Ovary (tissue), 7 donors: ENCODE measurements at regions not wholly inside any gene's neighbourhood (a gene's known extent, or its start where the extent isn't known, plus 50 kb on each side); places are given as distances from the start of the nearest gene placed in this dataset.

Experiments
- DNase-seq, 5 donors: peaks; one replicate each; pipeline ENCODE4 v3.0.0-alpha.2; 2019 to 2020
- H3K27ac ChIP-seq, 2 donors: fragments of 200-600 bp; one replicate each; pipeline versions ENCODE4 v1.5.1 to v1.8.0; 2019 to 2022
- H3K27me3 ChIP-seq: fragments of 200-600 bp; one replicate; pipeline ENCODE4 v1.8.0; 2022
- H3K36me3 ChIP-seq: fragments of 200-600 bp; sonication (generic); one replicate; pipeline ENCODE4 v1.5.1; 2019
- H3K4me1 ChIP-seq: one replicate; pipeline ENCODE4 v1.8.1; 2013; ENCODE audit warnings: mild to moderate bottlenecking, moderate library complexity; ENCODE audit not compliant: insufficient read depth
- H3K4me3 ChIP-seq: fragments of 200-600 bp; sonication (generic); one replicate; pipeline ENCODE4 v1.5.1; 2017
- H3K9me3 ChIP-seq, 2 donors: fragments of 200-600 bp in 1 of 2; sonication (generic) in 1 of 2; one replicate each; pipeline versions ENCODE4 v1.5.1 to v1.8.1; 2013 to 2019; ENCODE audit warnings: mild to moderate bottlenecking in 1 of 2, moderate library complexity in 1 of 2
- EP300 ChIP-seq: sonication (generic); formaldehyde crosslinking; IDR thresholded peaks from one replicate; pipeline ENCODE4 v1.6.1; 2017; ENCODE audit warnings: antibody characterized with exemption
- POLR2A ChIP-seq: fragments of 450-650 bp; IDR thresholded peaks from one replicate; pipeline ENCODE4 v1.6.1; 2017; ENCODE audit warnings: antibody characterized with exemption, mild to moderate bottlenecking, moderate library complexity
- WGBS, 3 donors: extraction: QIAGEN DNeasy Blood & Tissue Kit in 1 of 3; methylation state at CpG; one replicate each; pipeline versions ENCODE4 v1.1.5 to v1.1.7; 2013 to 2017; 5-methylcytosine and 5-hydroxymethylcytosine counted together
- intact Hi-C, 4 donors: fragments of 100-400 bp; cut with DNase I; formaldehyde crosslinking; loops; one replicate each; pipeline versions ENCODE4 v1.11.0 to v1.15.1; 2022 to 2023
- TF ChIP-seq, protein P1 (sequence below), 3 donors: fragments of 450-650 bp in 2 of 3; fragments of 200-600 bp in 1 of 3; IDR thresholded peaks; one replicate each; pipeline versions ENCODE4 v1.5.1 to v1.8.0; 2016 to 2022; ENCODE audit warnings: antibody characterized with exemption in 3 of 3, mild to moderate bottlenecking in 1 of 3
- donor health status: DM: no; HTN: no; CAD: no; lungs with moderate emphysema.
- donor health status: DM: no; HTN: no; CAD: no.
- donor health status: Bipolar disorder and iron deficiency.
- donor health status: DM: no; HTN: no; CAD: no.
- donor health status: DM: yes; HTN: yes; CAD: no.

DNA sequence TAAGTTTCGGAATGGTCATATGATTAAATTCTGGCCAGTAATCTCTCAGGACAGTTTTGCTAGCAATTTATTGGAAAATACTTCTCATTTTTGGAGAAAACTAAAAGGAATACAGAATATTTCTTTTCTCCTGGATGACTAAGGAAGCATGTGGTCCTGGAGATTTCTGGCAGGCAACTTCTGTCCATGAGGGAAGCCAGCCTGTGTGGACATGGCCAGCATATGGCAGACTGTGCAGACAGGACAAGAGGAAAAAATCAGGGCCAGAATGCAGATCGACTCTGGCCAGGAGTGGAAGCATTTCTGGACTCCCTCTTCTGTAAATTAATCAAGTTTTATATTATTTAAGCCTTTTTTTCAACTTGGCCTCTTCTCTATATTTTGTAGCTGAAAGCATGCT lies 100.4 kb upstream of the CDH18 start:
- no peak overlapping the region for H3K4me3 ChIP-seq
- H3K9me3 ChIP-seq, result no peaks in the 10 kb centered on the region
- TF ChIP-seq, protein P1, sequence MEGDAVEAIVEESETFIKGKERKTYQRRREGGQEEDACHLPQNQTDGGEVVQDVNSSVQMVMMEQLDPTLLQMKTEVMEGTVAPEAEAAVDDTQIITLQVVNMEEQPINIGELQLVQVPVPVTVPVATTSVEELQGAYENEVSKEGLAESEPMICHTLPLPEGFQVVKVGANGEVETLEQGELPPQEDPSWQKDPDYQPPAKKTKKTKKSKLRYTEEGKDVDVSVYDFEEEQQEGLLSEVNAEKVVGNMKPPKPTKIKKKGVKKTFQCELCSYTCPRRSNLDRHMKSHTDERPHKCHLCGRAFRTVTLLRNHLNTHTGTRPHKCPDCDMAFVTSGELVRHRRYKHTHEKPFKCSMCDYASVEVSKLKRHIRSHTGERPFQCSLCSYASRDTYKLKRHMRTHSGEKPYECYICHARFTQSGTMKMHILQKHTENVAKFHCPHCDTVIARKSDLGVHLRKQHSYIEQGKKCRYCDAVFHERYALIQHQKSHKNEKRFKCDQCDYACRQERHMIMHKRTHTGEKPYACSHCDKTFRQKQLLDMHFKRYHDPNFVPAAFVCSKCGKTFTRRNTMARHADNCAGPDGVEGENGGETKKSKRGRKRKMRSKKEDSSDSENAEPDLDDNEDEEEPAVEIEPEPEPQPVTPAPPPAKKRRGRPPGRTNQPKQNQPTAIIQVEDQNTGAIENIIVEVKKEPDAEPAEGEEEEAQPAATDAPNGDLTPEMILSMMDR (IDR thresholded peaks at IDR 0.05), result no peak
- TF ChIP-seq POLR2A, result no peak
- TF ChIP-seq EP300, result no peak
- 55 to 61% (median 56%) methylated on average over 2 of the region's 2 CpGs for WGBS, 3 donors
- H3K4me1 ChIP-seq, result no peaks in the 10 kb centered on the region
- no peaks in the 10 kb centered on the region for H3K27me3 ChIP-seq
- intact Hi-C loops, result no loop called here
- DNase-seq, result no peak
- H3K27ac ChIP-seq, result no peak overlapping the region
- no peaks in the 10 kb centered on the region for H3K36me3 ChIP-seq

- 12 to 36% (median 18%) methylated on average over 2 of the region's 2 CpGs for WGBS, 3 donors
Observed at GRCh38 chr5:20087299-20087698, 99.3 kb upstream of the CDH18 start.

GRCh38 chr5:20077186-20077585 lies 89.2 kb upstream of the CDH18 start:
- Histone ChIP-seq H3K4me1 (no peaks in the 10 kb centered on the region), H3K27me3 (no peaks in the 10 kb centered on the region), H3K36me3 (no peaks in the 10 kb centered on the region), H3K4me3 (no peak overlapping the region), H3K9me3 (no peaks in the 10 kb centered on the region), H3K27ac (no peak overlapping the region)
- no peak for DNase-seq
- TF ChIP-seq, protein P1 (IDR thresholded peaks at IDR 0.05), result no peak
- TF ChIP-seq EP300, result no peak
- no peak for TF ChIP-seq POLR2A
- intact Hi-C loops, result no loop called here
- 53 to 75% (median 66%) methylated on average over 2 of the region's 2 CpGs for WGBS, 3 donors

More at GRCh38 chr5:20087299-20087698, 99.3 kb upstream of the CDH18 start:
- Histone ChIP-seq H3K4me1 (no peaks in the 10 kb centered on the region), H3K4me3 (no peak overlapping the region), H3K9me3 (no peaks in the 10 kb centered on the region), H3K36me3 (no peaks in the 10 kb centered on the region), H3K27me3 (no peaks in the 10 kb centered on the region), H3K27ac (no peak overlapping the region)
- TF ChIP-seq, protein P1 (IDR thresholded peaks at IDR 0.05), result no peak
- TF ChIP-seq EP300, result no peak
- no peak for TF ChIP-seq POLR2A
- DNase-seq, result no peak
- intact Hi-C loops, result no loop called here

DNA sequence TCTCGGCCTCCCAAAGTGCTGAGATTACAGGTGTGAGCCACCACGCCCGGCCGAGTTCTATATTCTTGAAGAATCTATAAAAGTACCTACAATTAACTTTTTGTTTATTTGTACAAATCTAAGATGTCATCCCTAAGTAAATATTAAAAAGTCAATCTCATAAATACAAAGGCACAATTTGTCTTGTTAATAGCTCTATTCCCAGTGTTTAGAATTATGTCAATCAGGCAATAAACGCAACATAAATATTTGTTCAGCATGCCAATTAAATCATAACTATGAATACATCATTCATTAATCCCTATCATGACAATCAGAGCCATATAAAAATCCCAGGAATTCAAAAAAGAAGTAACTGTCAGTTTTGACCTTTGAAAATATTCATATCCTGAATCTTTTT lies 68.9 kb upstream of the CDH18 start:
- H3K4me3 ChIP-seq, result no peak overlapping the region
- H3K4me1 ChIP-seq, result no peaks in the 10 kb centered on the region
- DNase-seq, result no peak
- H3K9me3 ChIP-seq, result no peaks in the 10 kb centered on the region
- H3K27me3 ChIP-seq, result no peaks in the 10 kb centered on the region
- intact Hi-C loops, result no loop called here
- TF ChIP-seq, protein P1 (IDR thresholded peaks at IDR 0.05), result no peak
- TF ChIP-seq POLR2A (no peak), EP300 (no peak)
- H3K36me3 ChIP-seq, result no peaks in the 10 kb centered on the region
- WGBS, 3 donors, result 94 to 97% (median 96%) methylated on average over 5 of the region's 5 CpGs
- H3K27ac ChIP-seq, result no peak overlapping the region

DNA sequence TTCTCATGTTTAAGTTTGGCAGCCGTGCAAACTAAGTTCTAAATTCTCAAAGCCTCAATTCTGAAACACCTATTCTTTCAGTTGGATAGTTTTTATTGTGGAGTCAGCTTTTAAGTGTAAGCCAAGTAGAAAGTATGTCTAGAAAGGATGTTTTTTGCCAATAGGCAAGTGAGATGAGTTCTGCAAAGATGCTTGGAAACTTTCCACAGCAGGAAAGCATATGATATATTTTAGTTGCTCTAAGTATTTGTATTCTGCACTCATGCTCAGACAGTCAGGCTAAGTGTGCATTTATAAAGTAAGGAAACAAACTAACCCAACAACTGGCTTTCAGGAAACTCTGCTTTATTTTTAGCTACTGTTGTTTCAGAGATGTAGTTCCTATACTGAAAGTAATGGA lies 67.3 kb upstream of the CDH18 start:
- Histone ChIP-seq H3K27me3 (no peaks in the 10 kb centered on the region), H3K36me3 (no peaks in the 10 kb centered on the region), H3K9me3 (no peaks in the 10 kb centered on the region), H3K4me1 (no peaks in the 10 kb centered on the region), H3K27ac (no peak overlapping the region), H3K4me3 (no peak overlapping the region)
- DNase-seq, result no peak
- TF ChIP-seq POLR2A, result no peak
- TF ChIP-seq, protein P1 (IDR thresholded peaks at IDR 0.05), result no peak
- TF ChIP-seq EP300, result no peak
- intact Hi-C loops, result no loop called here
- 21 to 33% (median 33%) methylated on average over 1 of the region's 1 CpG for WGBS, 3 donors
